Muscle layer of colon (tissue), 2 donors: ENCODE measurements at regions not wholly inside any gene's neighbourhood (a gene's known extent, or its start where the extent isn't known, plus 50 kb on each side); places are given as distances from the start of the nearest gene placed in this dataset.

ENCODE experiments used
- H3K27ac ChIP-seq: one replicate; pipeline ENCODE4 v1.7.0; 2013; ENCODE audit warnings: low read depth, mild to moderate bottlenecking, low read length, moderate library complexity
- H3K27me3 ChIP-seq, 2 donors: one replicate each; pipeline ENCODE4 v1.7.0; 2013; ENCODE audit warnings: low read length in 2 of 2, mild to moderate bottlenecking in 2 of 2; ENCODE audit not compliant: insufficient read depth in 2 of 2, control insufficient read depth in 1 of 2
- H3K36me3 ChIP-seq: one replicate; pipeline ENCODE4 v1.7.0; 2013; ENCODE audit warnings: mild to moderate bottlenecking, low read length; ENCODE audit not compliant: insufficient read depth
- H3K4me1 ChIP-seq: one replicate; pipeline ENCODE4 v1.7.0; 2013; ENCODE audit warnings: mild to moderate bottlenecking, low read length; ENCODE audit not compliant: insufficient read depth
- H3K4me3 ChIP-seq, 2 donors: one replicate each; pipeline ENCODE4 v1.7.0; 2013; ENCODE audit warnings: low read length in 2 of 2, low read depth in 1 of 2, mild to moderate bottlenecking in 1 of 2, moderate library complexity in 1 of 2
- H3K9ac ChIP-seq: one replicate; pipeline ENCODE4 v1.7.0; 2013; ENCODE audit warnings: low read length
- H3K9me3 ChIP-seq: one replicate; pipeline ENCODE4 v1.7.0; 2013; ENCODE audit warnings: mild to moderate bottlenecking, low read length
- donor health status: abdominal sarcoma.
- donor health status: Adenocarcinoma of cecum.

DNA sequence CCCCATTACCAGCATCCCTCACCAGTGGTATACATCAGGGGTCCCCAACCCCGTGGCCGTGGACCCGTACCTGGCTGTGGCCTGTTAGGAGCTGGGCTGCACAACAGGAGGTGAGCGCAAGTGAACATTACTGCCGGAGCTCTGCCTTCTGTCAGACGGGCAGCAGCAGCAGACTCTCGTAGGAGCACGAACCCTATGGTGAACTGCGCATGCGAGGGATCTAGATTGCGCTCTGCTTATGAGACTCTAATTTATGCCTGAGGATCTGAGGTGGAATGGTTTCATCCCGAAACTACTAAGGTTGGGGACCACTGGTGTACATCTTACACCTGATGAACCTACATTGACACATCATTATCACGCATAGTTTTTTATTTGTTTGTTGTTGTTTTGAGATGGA is 52.8 kb upstream of the DHX15 start:
- Histone ChIP-seq H3K4me3 (no peak overlapping the region), H3K9ac (no peak overlapping the region), H3K27me3 (no peaks in the 10 kb centered on the region), H3K27ac (no peak overlapping the region), H3K4me1 (no peaks in the 10 kb centered on the region), H3K36me3 (no peaks in the 10 kb centered on the region), H3K9me3 (no peaks in the 10 kb centered on the region)

DNA sequence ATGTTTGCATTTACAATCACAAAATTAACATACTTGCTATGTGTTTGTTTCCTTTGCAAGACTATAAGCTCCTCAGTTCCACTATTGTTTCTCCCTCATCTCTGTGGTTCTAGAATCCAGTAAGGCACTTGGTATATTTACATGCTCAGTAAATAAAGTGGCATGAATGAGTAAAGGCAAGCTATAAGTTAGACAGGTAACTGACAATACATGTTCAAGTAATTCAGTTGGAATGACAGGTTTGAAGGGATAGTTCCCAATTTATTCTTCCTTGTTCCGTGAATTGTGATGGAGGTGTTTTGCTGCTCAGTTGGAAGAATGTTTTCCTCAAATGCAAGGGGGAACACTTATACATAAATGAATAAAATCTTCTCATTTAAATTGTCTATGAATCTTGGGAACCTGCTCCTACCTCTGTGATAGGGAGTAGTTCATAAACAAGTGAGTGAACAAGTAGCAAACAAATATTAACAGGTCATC is 54.1 kb upstream of the DHX15 start:
- Histone ChIP-seq H3K27me3 (no peaks in the 10 kb centered on the region), H3K36me3 (no peaks in the 10 kb centered on the region), H3K27ac (no peak overlapping the region), H3K4me1 (no peaks in the 10 kb centered on the region), H3K9me3 (no peaks in the 10 kb centered on the region), H3K4me3 (no peak overlapping the region), H3K9ac (no peak overlapping the region)

DNA sequence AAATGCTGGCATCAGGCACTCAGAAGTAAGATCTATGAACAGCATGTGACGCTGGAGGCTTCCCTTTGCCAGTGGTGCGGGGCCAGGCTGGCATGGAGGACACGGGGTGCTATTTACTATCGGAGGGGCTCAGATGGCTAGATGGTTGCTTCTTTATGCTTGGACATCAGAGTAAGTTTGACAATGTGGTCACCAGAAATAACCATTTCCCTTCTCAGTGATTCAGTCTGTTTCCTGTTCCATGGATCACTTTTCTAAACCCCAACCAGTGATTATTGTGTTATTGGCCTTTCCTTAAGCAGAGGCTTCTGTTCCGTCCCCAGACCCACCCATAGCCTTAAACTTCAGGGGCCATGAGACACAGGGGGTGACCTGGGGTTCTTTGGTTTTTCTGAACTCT is 55.4 kb upstream of the DHX15 start:
- Histone ChIP-seq H3K27ac (no peak overlapping the region), H3K9me3 (no peaks in the 10 kb centered on the region), H3K36me3 (no peaks in the 10 kb centered on the region), H3K27me3 (no peaks in the 10 kb centered on the region), H3K4me1 (peaks cover 2% of the 10 kb centered on the region), H3K9ac (no peak overlapping the region), H3K4me3 (no peak overlapping the region)

DNA sequence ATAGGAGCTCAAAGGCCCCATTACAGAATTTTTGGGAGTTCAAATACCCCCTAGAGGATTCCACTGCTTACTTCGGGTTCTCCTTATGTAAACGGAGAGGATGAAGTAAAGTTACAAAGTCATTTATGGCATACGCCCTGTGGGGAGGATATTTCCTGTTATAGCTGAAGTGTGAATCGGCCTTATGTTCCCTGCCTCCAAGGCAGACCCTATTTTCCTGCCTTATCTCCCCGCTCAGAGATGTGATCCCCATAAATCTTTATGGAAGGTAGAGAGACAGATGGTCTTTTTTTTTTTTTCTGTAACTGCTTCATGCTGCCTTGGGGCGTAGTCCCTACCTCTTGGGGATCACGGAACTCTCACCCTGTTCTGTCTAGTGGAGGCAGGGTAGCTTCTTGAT is 56.0 kb upstream of the DHX15 start:
- H3K36me3 ChIP-seq = no peaks in the 10 kb centered on the region
- H3K27ac ChIP-seq = no peak overlapping the region
- H3K9ac ChIP-seq = no peak overlapping the region
- no peak overlapping the region for H3K4me3 ChIP-seq
- H3K4me1 ChIP-seq = peaks cover 8% of the 10 kb centered on the region
- no peaks in the 10 kb centered on the region for H3K9me3 ChIP-seq
- no peaks in the 10 kb centered on the region for H3K27me3 ChIP-seq

- Histone ChIP-seq H3K27me3 (no peaks in the 10 kb centered on the region), H3K4me3 (no peak overlapping the region), H3K36me3 (no peaks in the 10 kb centered on the region), H3K27ac (no peak overlapping the region), H3K9me3 (no peaks in the 10 kb centered on the region), H3K4me1 (peaks cover 17% of the 10 kb centered on the region), H3K9ac (no peak overlapping the region)
Measured at GRCh38 chr4:24642981-24643547, 58.7 kb upstream of the DHX15 start.

- H3K4me3 ChIP-seq = no peak overlapping the region
- no peak overlapping the region for H3K27ac ChIP-seq
- H3K36me3 ChIP-seq = no peaks in the 10 kb centered on the region
- no peaks in the 10 kb centered on the region for H3K27me3 ChIP-seq
- H3K9me3 ChIP-seq = no peaks in the 10 kb centered on the region
- no peak overlapping the region for H3K9ac ChIP-seq
- peaks cover 17% of the 10 kb centered on the region for H3K4me1 ChIP-seq
Measured at GRCh38 chr4:24643774-24644520, 59.6 kb upstream of the DHX15 start.

DNA sequence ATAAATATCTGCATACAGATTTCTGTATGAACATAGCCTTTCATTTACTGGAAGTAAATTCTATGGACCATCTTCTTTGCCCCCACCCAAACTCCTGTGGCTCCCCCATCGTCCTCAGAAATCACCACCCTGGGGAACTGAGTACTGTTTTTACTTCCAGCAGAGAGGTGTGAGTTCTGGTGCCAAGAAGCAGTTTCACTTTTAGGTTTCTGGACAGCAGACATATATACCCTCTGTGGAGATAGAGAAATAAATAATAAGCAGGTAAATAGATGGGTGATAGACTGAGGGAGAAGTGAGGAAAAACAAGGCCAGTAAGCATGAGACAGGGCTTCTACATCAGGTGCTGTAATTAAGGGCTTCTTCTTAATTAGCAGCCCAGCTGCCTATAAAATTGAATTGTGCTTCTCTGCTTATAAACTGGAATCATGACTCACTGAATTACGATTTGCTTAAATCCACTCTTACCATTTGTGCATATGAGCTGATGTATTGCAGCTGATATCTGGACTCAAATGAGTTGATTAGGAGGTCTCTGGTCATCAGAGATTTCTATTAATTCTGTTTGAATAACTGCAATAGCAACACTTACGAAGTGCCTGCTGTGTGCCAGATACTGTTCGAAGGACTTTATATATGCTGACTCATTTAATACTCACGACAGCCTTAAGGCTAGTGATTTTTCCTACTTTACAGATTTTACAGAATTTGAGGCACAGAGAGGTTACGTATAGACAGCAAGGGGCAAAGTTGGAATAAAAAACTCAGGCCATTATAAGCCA is 60.8 kb upstream of the DHX15 start:
- Histone ChIP-seq H3K27ac (no peak overlapping the region), H3K36me3 (no peaks in the 10 kb centered on the region), H3K9me3 (no peaks in the 10 kb centered on the region), H3K27me3 (no peaks in the 10 kb centered on the region), H3K4me3 (peak overlapping the region in 1 of 2 donors; percentile 20), H3K4me1 (peaks cover 17% of the 10 kb centered on the region), H3K9ac (no peak overlapping the region)

GRCh38 chr4:24645765-24646550 is 61.6 kb upstream of the DHX15 start:
- no peaks in the 10 kb centered on the region for H3K27me3 ChIP-seq
- H3K4me3 ChIP-seq = no peak overlapping the region
- H3K9me3 ChIP-seq = no peaks in the 10 kb centered on the region
- H3K9ac ChIP-seq = no peak overlapping the region
- H3K36me3 ChIP-seq = no peaks in the 10 kb centered on the region
- H3K27ac ChIP-seq = no peak overlapping the region
- H3K4me1 ChIP-seq = peaks cover 17% of the 10 kb centered on the region

GRCh38 chr4:24646798-24647460 is 62.6 kb upstream of the DHX15 start:
- Histone ChIP-seq H3K4me3 (no peak overlapping the region), H3K27ac (no peak overlapping the region), H3K9me3 (no peaks in the 10 kb centered on the region), H3K9ac (no peak overlapping the region), H3K27me3 (no peaks in the 10 kb centered on the region), H3K36me3 (no peaks in the 10 kb centered on the region), H3K4me1 (peaks cover 17% of the 10 kb centered on the region)

GRCh38 chr4:24650849-24651640 is 66.7 kb upstream of the DHX15 start:
- Histone ChIP-seq H3K9me3 (no peaks in the 10 kb centered on the region), H3K4me3 (no peak overlapping the region), H3K27ac (no peak overlapping the region), H3K4me1 (peaks cover 2% of the 10 kb centered on the region), H3K27me3 (no peaks in the 10 kb centered on the region), H3K36me3 (no peaks in the 10 kb centered on the region), H3K9ac (no peak overlapping the region)
